Loucy (cell line): ENCODE measurements at regions not wholly inside any gene's neighbourhood (a gene's known extent, or its start where the extent isn't known, plus 50 kb on each side); places are given as distances from the start of the nearest gene placed in this dataset.

Experiments used
- EZH2phosphoT487 ChIP-seq: fragments of 200-600 bp; IDR thresholded peaks from 2 replicates; pipeline ENCODE4 v1.6.1; 2018; ENCODE audit warnings: antibody characterized with exemption, mild to moderate bottlenecking, moderate library complexity, borderline replicate concordance
- TF ChIP-seq, protein P1 (sequence below): fragments of 200-600 bp; sonication (generic); conservative IDR thresholded peaks from 2 replicates; pipeline ENCODE4 v1.5.1; 2014; ENCODE audit warnings: mild to moderate bottlenecking, antibody characterized with exemption, low read length

- TF ChIP-seq, protein P1, sequence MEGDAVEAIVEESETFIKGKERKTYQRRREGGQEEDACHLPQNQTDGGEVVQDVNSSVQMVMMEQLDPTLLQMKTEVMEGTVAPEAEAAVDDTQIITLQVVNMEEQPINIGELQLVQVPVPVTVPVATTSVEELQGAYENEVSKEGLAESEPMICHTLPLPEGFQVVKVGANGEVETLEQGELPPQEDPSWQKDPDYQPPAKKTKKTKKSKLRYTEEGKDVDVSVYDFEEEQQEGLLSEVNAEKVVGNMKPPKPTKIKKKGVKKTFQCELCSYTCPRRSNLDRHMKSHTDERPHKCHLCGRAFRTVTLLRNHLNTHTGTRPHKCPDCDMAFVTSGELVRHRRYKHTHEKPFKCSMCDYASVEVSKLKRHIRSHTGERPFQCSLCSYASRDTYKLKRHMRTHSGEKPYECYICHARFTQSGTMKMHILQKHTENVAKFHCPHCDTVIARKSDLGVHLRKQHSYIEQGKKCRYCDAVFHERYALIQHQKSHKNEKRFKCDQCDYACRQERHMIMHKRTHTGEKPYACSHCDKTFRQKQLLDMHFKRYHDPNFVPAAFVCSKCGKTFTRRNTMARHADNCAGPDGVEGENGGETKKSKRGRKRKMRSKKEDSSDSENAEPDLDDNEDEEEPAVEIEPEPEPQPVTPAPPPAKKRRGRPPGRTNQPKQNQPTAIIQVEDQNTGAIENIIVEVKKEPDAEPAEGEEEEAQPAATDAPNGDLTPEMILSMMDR = no peak
- no peak for TF ChIP-seq EZH2phosphoT487
These were observed 154.7 kb downstream of the MBD2 start for GRCh38 chr18:54069729-54070128.
